HEK293 (cell line): ENCODE measurements at regions not wholly inside any gene's neighbourhood (a gene's known extent, or its start where the extent isn't known, plus 50 kb on each side); places are given as distances from the start of the nearest gene placed in this dataset.
"Not testable (repeated sequence)": the region's sequence is repeated elsewhere in the genome, so short reads cannot be mapped to it uniquely, and the experiment has no call there.

Experiments used
- CTCF ChIA-PET: fragments of 350-600 bp; formaldehyde crosslinking; extraction: SDS; loops from one replicate; lab custom pipeline; 2021; ENCODE audit warnings: antibody characterized with exemption; lab: Yijun Ruan, JAX
- POLR2A ChIA-PET: fragments of 300-600 bp; formaldehyde crosslinking; extraction: SDS; loops from one replicate; lab custom pipeline; 2020; ENCODE audit warnings: antibody characterized with exemption, inconsistent platforms; lab: Yijun Ruan, JAX
- H3K27ac ChIP-seq: fragments of 200-500 bp; sonication (Bioruptor generic); 2 replicates; pipeline ENCODE4 v1.5.1; 2014; ENCODE audit warnings: low read depth, low read length, control low read depth, inconsistent platforms; ENCODE audit errors: extremely low read depth
- H3K36me3 ChIP-seq, 2 experiments: fragments of 200-500 bp in 1 of 2; sonication (Bioruptor generic) in 1 of 2; 1 replicate in 1 of 2; 2 replicates in 1 of 2; pipeline ENCODE4 v1.5.1; 2014 to 2017; ENCODE audit warnings: inconsistent platforms in 2 of 2, low read length in 2 of 2; ENCODE audit not compliant: control insufficient read depth in 2 of 2, insufficient read depth in 1 of 2
- H3K4me1 ChIP-seq: fragments of 200-500 bp; sonication (Bioruptor generic); 2 replicates; pipeline ENCODE4 v1.5.1; 2014; ENCODE audit warnings: mild to moderate bottlenecking, low read length, inconsistent platforms; ENCODE audit not compliant: control insufficient read depth, insufficient read depth
- H3K4me3 ChIP-seq: 2 replicates; pipeline ENCODE4 v1.5.1; 2011; ENCODE audit warnings: low read depth, mild to moderate bottlenecking, control low read depth, low read length, moderate library complexity
- H3K9me3 ChIP-seq: fragments of 200-500 bp; sonication (Bioruptor generic); 2 replicates; pipeline ENCODE4 v1.5.1; 2014; ENCODE audit warnings: low read depth, low read length, inconsistent platforms; ENCODE audit not compliant: control insufficient read depth, insufficient read depth
- BCL11B ChIP-seq: fragments of 450-650 bp; formaldehyde crosslinking; IDR thresholded peaks from 2 replicates; pipeline ENCODE4 v1.5.1; 2016; ENCODE audit warnings: low read depth, missing biosample characterization, missing genetic modification characterization
- BCL6B ChIP-seq: fragments of 450-650 bp; formaldehyde crosslinking; IDR thresholded peaks from 2 replicates; pipeline ENCODE4 v1.5.1; 2017; ENCODE audit warnings: missing biosample characterization, missing genetic modification characterization
- GFI1B ChIP-seq: fragments of 450-650 bp; formaldehyde crosslinking; IDR thresholded peaks from 2 replicates; pipeline ENCODE4 v1.5.1; 2016; ENCODE audit warnings: missing biosample characterization, missing genetic modification characterization
- GLIS1 ChIP-seq: fragments of 450-650 bp; formaldehyde crosslinking; IDR thresholded peaks from 2 replicates; pipeline ENCODE4 v1.5.1; 2016; ENCODE audit warnings: missing biosample characterization, missing genetic modification characterization
- HIC1 ChIP-seq: fragments of 450-650 bp; formaldehyde crosslinking; IDR thresholded peaks from 2 replicates; pipeline ENCODE4 v1.5.1; 2016; ENCODE audit warnings: missing biosample characterization, missing genetic modification characterization
- KLF10 ChIP-seq: fragments of 450-650 bp; IDR thresholded peaks from 2 replicates; pipeline ENCODE4 v1.5.1; 2018; ENCODE audit warnings: missing biosample characterization, mild to moderate bottlenecking, missing genetic modification characterization
- KLF7 ChIP-seq: fragments of 450-650 bp; formaldehyde crosslinking; IDR thresholded peaks from 2 replicates; pipeline ENCODE4 v1.5.1; 2016; ENCODE audit warnings: missing biosample characterization, missing genetic modification characterization, borderline replicate concordance
- KLF9 ChIP-seq: fragments of 450-650 bp; formaldehyde crosslinking; IDR thresholded peaks from 2 replicates; pipeline ENCODE4 v1.5.1; 2016; ENCODE audit warnings: missing biosample characterization, missing genetic modification characterization, low read depth
- PRDM4 ChIP-seq: fragments of 450-650 bp; formaldehyde crosslinking; IDR thresholded peaks from 2 replicates; pipeline ENCODE4 v1.5.1; 2017; ENCODE audit warnings: missing biosample characterization, missing genetic modification characterization
- SALL2 ChIP-seq: fragments of 450-650 bp; formaldehyde crosslinking; IDR thresholded peaks from 2 replicates; pipeline ENCODE4 v1.5.0; 2017; ENCODE audit warnings: missing biosample characterization, mild to moderate bottlenecking, missing genetic modification characterization, borderline replicate concordance
- SETDB1 ChIP-seq: IDR thresholded peaks from one replicate; pipeline ENCODE4 v1.6.1; 2017; ENCODE audit warnings: mild to moderate bottlenecking, low read length, moderate library complexity, mixed read lengths; ENCODE audit not compliant: insufficient read length
- ZBTB20 ChIP-seq: fragments of 450-650 bp; formaldehyde crosslinking; IDR thresholded peaks from 2 replicates; pipeline ENCODE4 v1.5.1; 2016; ENCODE audit warnings: missing biosample characterization, missing genetic modification characterization
- ZNF2 ChIP-seq: fragments of 450-650 bp; formaldehyde crosslinking; IDR thresholded peaks from 2 replicates; pipeline ENCODE4 v1.5.1; 2016; ENCODE audit warnings: missing biosample characterization, missing genetic modification characterization
- ZNF24 ChIP-seq: fragments of 450-650 bp; formaldehyde crosslinking; IDR thresholded peaks from 2 replicates; pipeline ENCODE4 v1.5.1; 2016; ENCODE audit warnings: missing biosample characterization, missing genetic modification characterization
- ZNF354C ChIP-seq: fragments of 450-650 bp; formaldehyde crosslinking; IDR thresholded peaks from 2 replicates; pipeline ENCODE4 v1.5.1; 2016; ENCODE audit warnings: missing biosample characterization, missing genetic modification characterization, low read depth, borderline replicate concordance
- ZNF366 ChIP-seq: fragments of 450-650 bp; formaldehyde crosslinking; conservative IDR thresholded peaks from 2 replicates; pipeline ENCODE4 v1.5.1; 2016; ENCODE audit warnings: missing biosample characterization, missing genetic modification characterization
- ZNF404 ChIP-seq: fragments of 450-650 bp; formaldehyde crosslinking; IDR thresholded peaks from 2 replicates; pipeline ENCODE4 v1.5.1; 2017; ENCODE audit warnings: missing biosample characterization, missing genetic modification characterization
- ZNF544 ChIP-seq: fragments of 450-650 bp; formaldehyde crosslinking; IDR thresholded peaks from 2 replicates; pipeline ENCODE4 v1.5.0; 2017; ENCODE audit warnings: missing biosample characterization, missing genetic modification characterization
- ZNF704 ChIP-seq: fragments of 450-650 bp; formaldehyde crosslinking; IDR thresholded peaks from 2 replicates; pipeline ENCODE4 v1.5.1; 2016; ENCODE audit warnings: missing biosample characterization, missing genetic modification characterization

GRCh38 chr12:105445249-105445648 is 114.8 kb downstream of the C12orf75 start:
- Histone ChIP-seq H3K9me3 (no peaks in the 10 kb centered on the region), H3K36me3 (no peaks in the 10 kb centered on the region), H3K4me1 (0 out of 2 replicates have a peak, but pooled peaks cover 2% of the 10 kb centered on the region), H3K4me3 (no peak overlapping the region), H3K27ac (no peak overlapping the region)
- POLR2A ChIA-PET = interaction anchor here (0.6 to 1.9 kb wide), 2 partner anchors 14 to 210 kb away, joined by 3 to 6 read pairs; no protein-coding TSS in a partner anchor
- no peak for TF ChIP-seq HIC1
- no peak for TF ChIP-seq BCL11B (tag by site-specific recombination)
- no peak for TF ChIP-seq ZNF404
- no peak for TF ChIP-seq ZNF24
- no peak for TF ChIP-seq SETDB1
- TF ChIP-seq ZNF366 (tag by site-specific recombination) = no peak
- no peak for TF ChIP-seq KLF7 (tag by site-specific recombination)
- TF ChIP-seq ZNF354C (tag by site-specific recombination) = no peak
- TF ChIP-seq GFI1B (tag by site-specific recombination) = no peak
- TF ChIP-seq ZNF704 (tag by site-specific recombination) = no peak
- TF ChIP-seq PRDM4 = no peak
- no peak for TF ChIP-seq ZBTB20 (tag by site-specific recombination)
- TF ChIP-seq KLF9 = no peak
- no peak for TF ChIP-seq ZNF2 (tag by site-specific recombination)
- CTCF ChIA-PET = interaction anchor here (0.7 to 1.3 kb wide), 2 partner anchors 24 to 650 kb away, joined by 3 to 6 read pairs; no protein-coding TSS in a partner anchor

- Histone ChIP-seq H3K36me3 (no peaks in the 10 kb centered on the region), H3K27ac (no peak overlapping the region), H3K4me3 (no peak overlapping the region), H3K4me1 (0 out of 2 replicates have a peak, but pooled peaks cover 2% of the 10 kb centered on the region), H3K9me3 (no peaks in the 10 kb centered on the region)
- POLR2A ChIA-PET = interaction anchor here (1.9 kb wide), 1 partner anchor 14 kb away, joined by 6 read pairs; no protein-coding TSS in a partner anchor
- CTCF ChIA-PET = interaction anchor here (0.7 to 1.3 kb wide), 2 partner anchors 24 to 650 kb away, joined by 3 to 6 read pairs; no protein-coding TSS in a partner anchor
- TF ChIP-seq BCL6B = 0 out of 2 replicates have a peak, but pooled peaks have one; percentile 38
- peak; percentile 13; the same call in 1 of the 2 replicates for TF ChIP-seq GLIS1 (tag by site-specific recombination)
- TF ChIP-seq ZNF366 (tag by site-specific recombination) = peak; percentile 32; the same call in 1 of the 2 replicates
- TF ChIP-seq SALL2 (tag by site-specific recombination) = no peak
- TF ChIP-seq ZNF544 (tag by site-specific recombination) = no peak
- TF ChIP-seq KLF10 = no peak
Measured at GRCh38 chr12:105445649-105446048, 115.2 kb downstream of the C12orf75 start.

GRCh38 chr12:105446460-105446859 is 116.0 kb downstream of the C12orf75 start:
- CTCF ChIA-PET = interaction anchor here (0.6 to 1.3 kb wide), 2 partner anchors 25 to 234 kb away, joined by 3 read pairs; no protein-coding TSS in a partner anchor
- not testable (repeated sequence) for H3K9me3 ChIP-seq, H3K36me3 ChIP-seq, H3K4me3 ChIP-seq, H3K27ac ChIP-seq, H3K4me1 ChIP-seq
- POLR2A ChIA-PET = interaction anchor here (1.9 kb wide), 1 partner anchor 13 kb away, joined by 6 read pairs; no protein-coding TSS in a partner anchor
